ENCODE measurements at regions not wholly inside any gene's neighbourhood (a gene's known extent, or its start where the extent isn't known, plus 50 kb on each side); places are given as distances from the start of the nearest gene placed in this dataset.

DNA sequence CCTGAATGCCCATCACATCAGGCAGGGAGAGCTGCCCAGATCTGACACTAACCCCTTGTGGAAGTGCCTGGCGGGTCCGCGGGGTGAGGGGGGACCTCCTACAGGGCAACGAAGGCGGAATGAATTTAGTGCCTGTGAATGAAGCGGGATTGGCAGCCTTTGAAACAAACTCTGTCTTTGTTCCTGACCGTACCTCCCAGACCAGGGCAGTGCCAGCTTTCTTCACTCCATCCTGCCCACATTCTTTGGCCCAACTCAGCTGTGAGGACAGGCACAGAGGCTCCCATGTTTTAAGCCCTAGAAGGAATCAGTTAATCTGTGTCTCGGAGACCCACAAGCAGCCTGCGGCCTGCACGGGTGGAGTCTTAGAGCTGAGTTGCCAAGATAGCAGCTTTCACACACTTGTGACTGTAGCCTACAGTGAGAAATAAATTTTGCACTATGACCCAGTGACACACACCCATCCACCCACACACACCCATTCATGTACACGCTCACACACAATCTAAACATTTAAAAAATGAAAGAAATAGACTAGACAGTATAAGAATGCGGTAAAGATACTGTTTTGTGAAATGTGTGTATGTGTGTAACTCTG lies 60.1 kb upstream of the USP24 start:
- TF ChIP-seq, protein P1, sequence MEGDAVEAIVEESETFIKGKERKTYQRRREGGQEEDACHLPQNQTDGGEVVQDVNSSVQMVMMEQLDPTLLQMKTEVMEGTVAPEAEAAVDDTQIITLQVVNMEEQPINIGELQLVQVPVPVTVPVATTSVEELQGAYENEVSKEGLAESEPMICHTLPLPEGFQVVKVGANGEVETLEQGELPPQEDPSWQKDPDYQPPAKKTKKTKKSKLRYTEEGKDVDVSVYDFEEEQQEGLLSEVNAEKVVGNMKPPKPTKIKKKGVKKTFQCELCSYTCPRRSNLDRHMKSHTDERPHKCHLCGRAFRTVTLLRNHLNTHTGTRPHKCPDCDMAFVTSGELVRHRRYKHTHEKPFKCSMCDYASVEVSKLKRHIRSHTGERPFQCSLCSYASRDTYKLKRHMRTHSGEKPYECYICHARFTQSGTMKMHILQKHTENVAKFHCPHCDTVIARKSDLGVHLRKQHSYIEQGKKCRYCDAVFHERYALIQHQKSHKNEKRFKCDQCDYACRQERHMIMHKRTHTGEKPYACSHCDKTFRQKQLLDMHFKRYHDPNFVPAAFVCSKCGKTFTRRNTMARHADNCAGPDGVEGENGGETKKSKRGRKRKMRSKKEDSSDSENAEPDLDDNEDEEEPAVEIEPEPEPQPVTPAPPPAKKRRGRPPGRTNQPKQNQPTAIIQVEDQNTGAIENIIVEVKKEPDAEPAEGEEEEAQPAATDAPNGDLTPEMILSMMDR (conservative IDR thresholded peaks at IDR 0.05 in 1 of 2, IDR thresholded peaks at IDR 0.05 in 1 of 2; ENCODE audit: low read depth in 1 of 2, low read length in 2 of 2), result no peak
- TF ChIP-seq EZH2 (IDR thresholded peaks at IDR 0.05; ENCODE audit: low read length, missing control alignments), result no peak
